ENCODE measurements at regions not wholly inside any gene's neighbourhood (a gene's known extent, or its start where the extent isn't known, plus 50 kb on each side); places are given as distances from the start of the nearest gene placed in this dataset.
"Not testable (repeated sequence)": the region's sequence is repeated elsewhere in the genome, so short reads cannot be mapped to it uniquely, and the experiment has no call there.

- no peak for DNase-seq (ENCODE audit: low read depth)
Measured at GRCh38 chr7:91566402-91566732, 302.1 kb downstream of the FZD1 start.

GRCh38 chr7:91567081-91568012 lies 303.1 kb downstream of the FZD1 start:
- no peak for DNase-seq (ENCODE audit: low read depth)

- DNase-seq (ENCODE audit: low read depth) = no peak
Measured at GRCh38 chr7:91568138-91568537, 303.9 kb downstream of the FZD1 start.

- no peak for DNase-seq (ENCODE audit: low read depth)
Measured at GRCh38 chr7:91569728-91570457, 305.7 kb downstream of the FZD1 start.

- DNase-seq (ENCODE audit: low read depth) = no peak
Measured at GRCh38 chr7:91570560-91570959, 306.3 kb downstream of the FZD1 start.

- DNase-seq (ENCODE audit: low read depth) = no peak
Measured at GRCh38 chr7:91571601-91572000, 307.4 kb downstream of the FZD1 start.

- no peak for DNase-seq (ENCODE audit: low read depth)
Measured at GRCh38 chr7:91573405-91573804, 307.1 kb downstream of the MTERF1 start.

GRCh38 chr7:91576459-91576858 lies 304.0 kb downstream of the MTERF1 start:
- not testable (repeated sequence) for DNase-seq (ENCODE audit: low read depth)

- no peak for DNase-seq (ENCODE audit: low read depth)
Measured at GRCh38 chr7:91579837-91580236, 300.7 kb downstream of the MTERF1 start.

- no peak for DNase-seq (ENCODE audit: low read depth)
Measured at GRCh38 chr7:91582799-91583477, 297.6 kb downstream of the MTERF1 start.

- no peak for DNase-seq (ENCODE audit: low read depth)
Measured at GRCh38 chr7:91596287-91596686, 284.2 kb downstream of the MTERF1 start.

- DNase-seq (ENCODE audit: low read depth) = no peak
Measured at GRCh38 chr7:91598791-91599190, 281.7 kb downstream of the MTERF1 start.

GRCh38 chr7:91600112-91600511 lies 280.4 kb downstream of the MTERF1 start:
- DNase-seq (ENCODE audit: low read depth) = no peak

- no peak for DNase-seq (ENCODE audit: low read depth)
Measured at GRCh38 chr7:91603707-91604106, 276.8 kb downstream of the MTERF1 start.

GRCh38 chr7:91608606-91609005 lies 271.9 kb downstream of the MTERF1 start:
- DNase-seq (ENCODE audit: low read depth) = no peak

GRCh38 chr7:91609525-91609924 lies 271.0 kb downstream of the MTERF1 start:
- DNase-seq (ENCODE audit: low read depth) = no peak

- DNase-seq (ENCODE audit: low read depth) = no peak
Measured at GRCh38 chr7:91614431-91614830, 266.1 kb downstream of the MTERF1 start.

- no peak for DNase-seq (ENCODE audit: low read depth)
Measured at GRCh38 chr7:91618776-91619765, 261.4 kb downstream of the MTERF1 start.

GRCh38 chr7:91620827-91621226 lies 259.7 kb downstream of the MTERF1 start:
- DNase-seq (ENCODE audit: low read depth) = no peak

GRCh38 chr7:91627324-91627723 lies 253.2 kb downstream of the MTERF1 start:
- not testable (repeated sequence) for DNase-seq (ENCODE audit: low read depth)

- no peak for DNase-seq (ENCODE audit: low read depth)
Measured at GRCh38 chr7:91628742-91629141, 251.8 kb downstream of the MTERF1 start.
